ENCODE measurements at regions not wholly inside any gene's neighbourhood (a gene's known extent, or its start where the extent isn't known, plus 50 kb on each side); places are given as distances from the start of the nearest gene placed in this dataset.

DNA sequence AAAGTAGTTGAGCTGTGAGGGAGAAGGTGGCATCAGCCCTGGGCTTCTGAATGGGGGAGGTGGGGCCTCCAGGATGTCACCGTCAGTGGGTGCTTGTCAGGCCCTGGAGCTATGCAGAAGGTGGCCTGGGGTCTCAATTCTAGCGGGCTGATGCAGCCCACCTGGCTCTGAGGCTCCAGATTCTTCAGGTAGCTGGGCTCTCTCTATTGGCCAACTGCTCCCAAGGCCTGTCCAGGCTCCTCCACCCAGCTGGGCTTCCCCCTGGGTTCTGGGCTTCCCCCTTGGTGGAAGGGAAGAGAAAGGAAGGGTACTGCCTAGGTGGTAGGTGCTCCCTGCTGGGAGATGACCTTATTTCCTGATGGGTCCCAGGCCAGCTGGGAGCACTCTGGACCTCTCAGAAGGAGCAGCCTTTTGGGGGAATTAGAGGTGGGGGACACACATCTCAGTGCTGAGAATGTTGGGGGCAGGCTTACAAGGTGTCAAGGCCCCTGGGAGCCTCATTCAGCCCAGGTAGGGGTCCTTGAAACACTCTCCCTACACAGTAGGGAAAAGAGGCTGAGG, 1728.3 kb downstream of the TP53TG3F start:
- H3K9me3 ChIP-seq: no peaks in the 10 kb centered on the region
- in situ Hi-C loops (cut with MboI; ENCODE audit: low sequenced_read_pairs in 4 of 4): no loop called here
- DNase-seq (no peak), ATAC-seq (no peak)
- TF ChIP-seq, protein P1, sequence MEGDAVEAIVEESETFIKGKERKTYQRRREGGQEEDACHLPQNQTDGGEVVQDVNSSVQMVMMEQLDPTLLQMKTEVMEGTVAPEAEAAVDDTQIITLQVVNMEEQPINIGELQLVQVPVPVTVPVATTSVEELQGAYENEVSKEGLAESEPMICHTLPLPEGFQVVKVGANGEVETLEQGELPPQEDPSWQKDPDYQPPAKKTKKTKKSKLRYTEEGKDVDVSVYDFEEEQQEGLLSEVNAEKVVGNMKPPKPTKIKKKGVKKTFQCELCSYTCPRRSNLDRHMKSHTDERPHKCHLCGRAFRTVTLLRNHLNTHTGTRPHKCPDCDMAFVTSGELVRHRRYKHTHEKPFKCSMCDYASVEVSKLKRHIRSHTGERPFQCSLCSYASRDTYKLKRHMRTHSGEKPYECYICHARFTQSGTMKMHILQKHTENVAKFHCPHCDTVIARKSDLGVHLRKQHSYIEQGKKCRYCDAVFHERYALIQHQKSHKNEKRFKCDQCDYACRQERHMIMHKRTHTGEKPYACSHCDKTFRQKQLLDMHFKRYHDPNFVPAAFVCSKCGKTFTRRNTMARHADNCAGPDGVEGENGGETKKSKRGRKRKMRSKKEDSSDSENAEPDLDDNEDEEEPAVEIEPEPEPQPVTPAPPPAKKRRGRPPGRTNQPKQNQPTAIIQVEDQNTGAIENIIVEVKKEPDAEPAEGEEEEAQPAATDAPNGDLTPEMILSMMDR (IDR thresholded peaks at IDR 0.05 in 4 of 5, conservative IDR thresholded peaks at IDR 0.05 in 1 of 5): no peak
- no peak for TF ChIP-seq POLR2A (IDR thresholded peaks at IDR 0.05)
- H3K36me3 ChIP-seq: no peaks in the 10 kb centered on the region
- intact Hi-C loops (cut with DNase I; ENCODE audit: low total_unique reads): no loop called here
- no peak overlapping the region for H3K4me3 ChIP-seq
- no peaks in the 10 kb centered on the region for H3K27me3 ChIP-seq
- no peaks in the 10 kb centered on the region for H3K4me1 ChIP-seq
- H3K27ac ChIP-seq: no peak overlapping the region

DNA sequence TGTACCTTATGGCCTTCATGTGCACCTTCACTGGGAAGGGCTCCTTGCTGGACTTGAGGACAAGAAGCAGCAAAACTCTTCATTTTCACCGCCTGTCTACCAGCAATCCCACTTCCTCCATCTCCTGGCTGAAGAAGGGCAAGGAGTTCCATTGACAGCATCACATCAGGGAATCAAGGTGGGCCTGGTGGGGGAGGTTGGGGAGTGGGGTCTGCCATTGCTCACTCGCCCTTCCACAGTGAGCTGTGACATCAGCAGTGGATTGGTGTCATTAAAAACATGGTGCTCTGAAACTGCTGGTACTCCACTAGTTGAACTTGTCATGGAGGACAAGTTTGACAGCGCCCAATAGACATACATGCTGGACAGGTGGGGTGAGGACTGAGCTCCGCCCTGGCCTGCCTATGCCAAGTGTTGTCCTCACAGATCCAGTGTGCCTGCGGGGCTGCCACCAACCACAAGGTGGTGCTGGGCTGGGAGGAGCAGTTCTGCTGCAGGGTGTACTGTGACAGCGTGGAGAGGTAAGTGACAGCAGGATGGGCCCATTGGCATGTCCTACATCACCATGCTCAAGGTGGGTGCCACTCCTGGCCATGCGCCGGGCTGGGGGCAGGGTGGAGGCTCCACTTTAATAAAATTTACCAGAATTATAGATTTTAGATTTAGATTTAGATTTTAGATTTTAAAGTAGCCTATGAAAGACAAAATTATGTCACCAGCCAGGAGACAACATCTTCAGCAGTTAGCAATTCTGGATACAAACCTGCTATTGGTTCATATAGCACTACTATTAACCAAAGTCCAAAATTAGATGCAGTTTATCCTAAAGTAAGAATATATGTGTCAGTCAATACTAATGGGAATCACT, 1729.1 kb downstream of the TP53TG3F start:
- no peak overlapping the region for H3K4me3 ChIP-seq
- no peak for ATAC-seq
- TF ChIP-seq POLR2A (IDR thresholded peaks at IDR 0.05): no peak
- TF ChIP-seq, protein P1 (IDR thresholded peaks at IDR 0.05 in 4 of 5, conservative IDR thresholded peaks at IDR 0.05 in 1 of 5): no peak
- H3K27me3 ChIP-seq: no peaks in the 10 kb centered on the region
- no peaks in the 10 kb centered on the region for H3K36me3 ChIP-seq
- intact Hi-C loops (cut with DNase I; ENCODE audit: low total_unique reads) (no loop called here), in situ Hi-C loops (cut with MboI; ENCODE audit: low sequenced_read_pairs in 4 of 4) (no loop called here)
- no peak for DNase-seq
- H3K27ac ChIP-seq: no peak overlapping the region
- H3K9me3 ChIP-seq: no peaks in the 10 kb centered on the region
- H3K4me1 ChIP-seq: no peaks in the 10 kb centered on the region

DNA sequence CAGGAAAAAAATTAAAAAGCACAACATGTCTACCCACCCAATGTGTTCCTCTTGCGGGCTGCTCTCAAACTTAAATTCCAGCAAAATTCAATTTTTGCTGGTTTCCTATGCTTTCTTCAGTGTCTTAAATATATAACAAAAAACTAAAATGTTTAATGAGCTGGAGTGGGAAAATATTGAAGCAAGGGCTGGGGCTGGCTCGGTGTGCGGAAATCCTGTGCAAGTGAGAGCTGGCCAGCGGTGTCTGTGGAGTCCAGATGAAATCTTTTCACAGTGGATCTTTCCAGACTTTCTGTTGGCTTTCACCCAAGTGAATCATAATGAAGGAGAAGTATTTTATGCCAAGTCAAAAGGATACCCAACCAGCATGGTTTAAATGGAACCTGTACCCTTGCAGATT, 1733.6 kb downstream of the TP53TG3F start:
- no peak for ATAC-seq
- Histone ChIP-seq H3K9me3 (no peaks in the 10 kb centered on the region), H3K4me1 (no peaks in the 10 kb centered on the region), H3K36me3 (no peaks in the 10 kb centered on the region), H3K27ac (no peak overlapping the region), H3K4me3 (no peak overlapping the region), H3K27me3 (no peaks in the 10 kb centered on the region)
- no peak for TF ChIP-seq POLR2A (IDR thresholded peaks at IDR 0.05)
- TF ChIP-seq, protein P1 (IDR thresholded peaks at IDR 0.05 in 4 of 5, conservative IDR thresholded peaks at IDR 0.05 in 1 of 5): no peak
- no peak for DNase-seq
- intact Hi-C loops (cut with DNase I; ENCODE audit: low total_unique reads): no loop called here
- in situ Hi-C loops (cut with MboI; ENCODE audit: low sequenced_read_pairs in 4 of 4): no loop called here

DNA sequence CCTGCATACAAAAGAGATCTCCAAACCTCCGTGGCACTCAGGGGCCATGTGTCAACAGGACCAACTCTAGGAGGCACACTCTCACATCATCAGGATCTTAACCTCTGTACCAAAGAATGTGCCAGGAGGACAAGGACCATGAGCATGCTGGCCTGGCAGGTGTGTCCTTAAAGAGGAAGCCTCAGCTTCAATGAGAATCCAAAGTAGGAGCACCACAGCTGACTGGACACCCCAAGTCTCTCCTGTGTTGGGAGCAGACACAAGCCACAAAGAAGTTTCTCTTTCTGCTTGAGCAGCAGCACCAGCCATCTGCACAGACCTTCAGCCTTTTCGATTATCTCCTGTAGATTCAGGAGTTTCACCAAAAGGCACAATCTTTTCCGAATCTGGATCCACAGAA, 1734.5 kb downstream of the TP53TG3F start:
- intact Hi-C loops (cut with DNase I; ENCODE audit: low total_unique reads) (no loop called here), in situ Hi-C loops (cut with MboI; ENCODE audit: low sequenced_read_pairs in 4 of 4) (no loop called here)
- no peaks in the 10 kb centered on the region for H3K27me3 ChIP-seq
- no peaks in the 10 kb centered on the region for H3K4me1 ChIP-seq
- H3K27ac ChIP-seq: no peak overlapping the region
- H3K36me3 ChIP-seq: no peaks in the 10 kb centered on the region
- ATAC-seq: no peak
- TF ChIP-seq, protein P1 (IDR thresholded peaks at IDR 0.05 in 4 of 5, conservative IDR thresholded peaks at IDR 0.05 in 1 of 5): no peak
- no peak for TF ChIP-seq POLR2A (IDR thresholded peaks at IDR 0.05)
- H3K4me3 ChIP-seq: no peak overlapping the region
- no peaks in the 10 kb centered on the region for H3K9me3 ChIP-seq
- no peak for DNase-seq

All from gastrocnemius medialis (tissue), 4 donors.